ENCODE measurements at regions not wholly inside any gene's neighbourhood (a gene's known extent, or its start where the extent isn't known, plus 50 kb on each side); places are given as distances from the start of the nearest gene placed in this dataset.

DNA sequence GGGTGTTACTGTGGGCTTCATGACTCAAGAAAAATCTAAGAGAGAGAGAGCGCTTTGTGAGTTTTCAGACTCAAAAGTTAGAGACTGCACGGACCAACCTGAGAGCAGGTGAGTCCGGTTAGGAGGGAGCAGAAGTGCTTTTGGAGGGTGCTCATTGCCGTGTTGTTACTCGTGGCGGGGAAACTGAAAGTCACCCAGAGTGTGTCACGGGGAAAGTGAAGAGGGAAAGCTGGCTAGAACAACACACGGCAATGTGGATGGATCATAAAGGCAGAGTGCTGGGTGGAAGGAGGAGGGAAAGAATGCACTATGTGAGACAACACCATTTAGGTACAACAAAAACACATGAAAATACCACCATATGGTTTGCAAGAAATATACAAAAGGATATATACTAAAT is 112.3 kb downstream of the BDH1 start:
- BruUV-seq (replicated peaks), result no TSS peak
- ChIA-PET RAD21 (ENCODE audit: unreplicated experiment) (interaction anchor here (1.4 kb wide), 1 partner anchor 186 kb away, joined by 3 read pairs; no protein-coding TSS in a partner anchor), POLR2A (no interaction called here), CTCF (interaction anchor here (1.7 kb wide), 1 partner anchor 187 kb away, joined by 8 read pairs; no protein-coding TSS in a partner anchor), SMC1A (ENCODE audit: uncharacterized antibody, unreplicated experiment) (interaction anchor here (1.3 kb wide), 1 partner anchor 10 kb away, joined by 4 read pairs; no protein-coding TSS in a partner anchor)
- H3K4me1 ChIP-seq (ENCODE audit: control insufficient read depth, insufficient read depth, low read length), result no peaks in the 10 kb centered on the region
- DNase-seq (ENCODE audit: low read depth, low spot score), result no peak
- H3K27me3 ChIP-seq (replicated peaks in 1 of 2; ENCODE audit: control insufficient read depth in 2 of 2, insufficient read depth in 2 of 2, low read length in 1 of 2), result no peaks in the 10 kb centered on the region
- no peak overlapping the region for H2AFZ ChIP-seq (ENCODE audit: control insufficient read depth, low read depth, low read length)
- no peak for FAIRE-seq
- no peak overlapping the region for H3K4me2 ChIP-seq (ENCODE audit: control insufficient read depth, insufficient read depth)
- ATAC-seq, result no peak
- no peaks in the 10 kb centered on the region for H3K36me3 ChIP-seq (ENCODE audit: control insufficient read depth in 2 of 2, insufficient read depth in 2 of 2, low read length in 1 of 2)
- H3K27ac ChIP-seq (ENCODE audit: control insufficient read depth, insufficient read depth), result no peak overlapping the region
- H3K4me3 ChIP-seq, result no peak overlapping the region
- WGBS (ENCODE audit: insufficient coverage, insufficient replicate concordance, low lambda C conversion rate, missing lambda C conversion rate), result 69% methylated on average over 8 of the region's 8 CpGs
- H4K20me1 ChIP-seq (ENCODE audit: control insufficient read depth, insufficient read depth), result no peaks in the 10 kb centered on the region
- no peak overlapping the region for H3K9ac ChIP-seq (ENCODE audit: control insufficient read depth, insufficient read depth, low read length)
- TF ChIP-seq BRCA1 (IDR thresholded peaks at IDR 0.05; ENCODE audit: low read depth, low read length), result no peak
- TF ChIP-seq, protein P1, sequence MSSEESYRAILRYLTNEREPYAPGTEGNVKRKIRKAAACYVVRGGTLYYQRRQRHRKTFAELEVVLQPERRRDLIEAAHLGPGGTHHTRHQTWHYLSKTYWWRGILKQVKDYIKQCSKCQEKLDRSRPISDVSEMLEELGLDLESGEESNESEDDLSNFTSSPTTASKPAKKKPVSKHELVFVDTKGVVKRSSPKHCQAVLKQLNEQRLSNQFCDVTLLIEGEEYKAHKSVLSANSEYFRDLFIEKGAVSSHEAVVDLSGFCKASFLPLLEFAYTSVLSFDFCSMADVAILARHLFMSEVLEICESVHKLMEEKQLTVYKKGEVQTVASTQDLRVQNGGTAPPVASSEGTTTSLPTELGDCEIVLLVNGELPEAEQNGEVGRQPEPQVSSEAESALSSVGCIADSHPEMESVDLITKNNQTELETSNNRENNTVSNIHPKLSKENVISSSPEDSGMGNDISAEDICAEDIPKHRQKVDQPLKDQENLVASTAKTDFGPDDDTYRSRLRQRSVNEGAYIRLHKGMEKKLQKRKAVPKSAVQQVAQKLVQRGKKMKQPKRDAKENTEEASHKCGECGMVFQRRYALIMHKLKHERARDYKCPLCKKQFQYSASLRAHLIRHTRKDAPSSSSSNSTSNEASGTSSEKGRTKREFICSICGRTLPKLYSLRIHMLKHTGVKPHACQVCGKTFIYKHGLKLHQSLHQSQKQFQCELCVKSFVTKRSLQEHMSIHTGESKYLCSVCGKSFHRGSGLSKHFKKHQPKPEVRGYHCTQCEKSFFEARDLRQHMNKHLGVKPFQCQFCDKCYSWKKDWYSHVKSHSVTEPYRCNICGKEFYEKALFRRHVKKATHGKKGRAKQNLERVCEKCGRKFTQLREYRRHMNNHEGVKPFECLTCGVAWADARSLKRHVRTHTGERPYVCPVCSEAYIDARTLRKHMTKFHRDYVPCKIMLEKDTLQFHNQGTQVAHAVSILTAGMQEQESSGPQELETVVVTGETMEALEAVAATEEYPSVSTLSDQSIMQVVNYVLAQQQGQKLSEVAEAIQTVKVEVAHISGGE (CRISPR knock-in tag; IDR thresholded peaks at IDR 0.05), result no peak
- in situ Hi-C loops (cut with MboI), result no loop called here
- no peaks in the 10 kb centered on the region for H3K9me3 ChIP-seq (replicated peaks; ENCODE audit: control insufficient read depth, insufficient read depth, low read length)
- no peaks in the 10 kb centered on the region for H3K79me2 ChIP-seq (ENCODE audit: control insufficient read depth, insufficient read depth, low read length)
- intact Hi-C loops (cut with micrococcal nuclease; ENCODE audit: unreplicated experiment), result no loop called here

DNA sequence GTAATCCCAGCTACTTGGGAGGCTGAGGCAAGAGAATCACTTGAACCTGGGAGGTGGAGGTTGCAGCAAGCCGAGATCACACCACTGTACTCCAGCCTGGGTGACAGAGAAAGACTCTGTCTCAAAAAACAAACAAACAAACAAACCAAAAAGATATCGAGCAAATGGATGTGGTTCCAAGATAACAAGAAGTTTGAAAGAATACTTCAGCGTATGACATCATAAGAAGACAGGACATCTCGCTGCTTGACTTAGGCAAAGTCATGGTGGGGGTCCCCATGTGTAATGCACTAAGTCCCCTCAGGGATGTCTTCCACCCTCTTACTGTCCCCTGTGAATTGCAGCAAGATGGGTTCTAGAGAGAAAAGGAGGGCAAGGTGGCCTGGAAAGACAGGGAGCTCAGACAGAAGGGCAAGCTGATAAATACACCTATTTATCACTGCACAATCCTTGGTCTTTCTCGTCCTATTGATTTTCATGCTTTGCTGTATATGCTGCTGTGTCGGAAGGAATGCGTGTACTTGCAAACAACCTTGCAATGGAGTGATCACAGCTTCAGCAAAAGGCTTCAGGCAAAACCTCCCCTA is 115.0 kb downstream of the BDH1 start:
- Histone ChIP-seq H3K9me3 (replicated peaks; ENCODE audit: control insufficient read depth, insufficient read depth, low read length) (no peaks in the 10 kb centered on the region), H3K4me2 (ENCODE audit: control insufficient read depth, insufficient read depth) (no peak overlapping the region), H3K27ac (ENCODE audit: control insufficient read depth, insufficient read depth) (no peak overlapping the region), H3K27me3 (replicated peaks in 1 of 2; ENCODE audit: control insufficient read depth in 2 of 2, insufficient read depth in 2 of 2, low read length in 1 of 2) (no peaks in the 10 kb centered on the region), H3K4me3 (no peak overlapping the region), H3K79me2 (ENCODE audit: control insufficient read depth, insufficient read depth, low read length) (no peaks in the 10 kb centered on the region), H2AFZ (ENCODE audit: control insufficient read depth, low read depth, low read length) (no peak overlapping the region), H3K9ac (ENCODE audit: control insufficient read depth, insufficient read depth, low read length) (no peak overlapping the region), H4K20me1 (ENCODE audit: control insufficient read depth, insufficient read depth) (no peaks in the 10 kb centered on the region), H3K4me1 (ENCODE audit: control insufficient read depth, insufficient read depth, low read length) (no peaks in the 10 kb centered on the region), H3K36me3 (ENCODE audit: control insufficient read depth in 2 of 2, insufficient read depth in 2 of 2, low read length in 1 of 2) (no peaks in the 10 kb centered on the region)
- ATAC-seq (no peak), FAIRE-seq (no peak), DNase-seq (ENCODE audit: low read depth, low spot score) (no peak)
- BruUV-seq (replicated peaks), result no TSS peak
- POLR2A ChIA-PET, result no interaction called here
- SMC1A ChIA-PET (ENCODE audit: uncharacterized antibody, unreplicated experiment), result interaction anchor here (1.5 kb wide), 1 partner anchor 147 kb away, joined by 4 read pairs; no protein-coding TSS in a partner anchor
- CTCF ChIA-PET, result interaction anchor here (0.8 kb wide), 1 partner anchor 13 kb away, joined by 4 read pairs; no protein-coding TSS in a partner anchor
- 61% methylated on average over 7 of the region's 7 CpGs for WGBS (ENCODE audit: insufficient coverage, insufficient replicate concordance, low lambda C conversion rate, missing lambda C conversion rate)
- RAD21 ChIA-PET (ENCODE audit: unreplicated experiment), result no interaction called here
- in situ Hi-C loops (cut with MboI), result no loop called here
- intact Hi-C loops (cut with micrococcal nuclease; ENCODE audit: unreplicated experiment), result no loop called here
- no peak for TF ChIP-seq JUND (IDR thresholded peaks at IDR 0.05; ENCODE audit: low read depth, low read length)
- TF ChIP-seq, protein P2, sequence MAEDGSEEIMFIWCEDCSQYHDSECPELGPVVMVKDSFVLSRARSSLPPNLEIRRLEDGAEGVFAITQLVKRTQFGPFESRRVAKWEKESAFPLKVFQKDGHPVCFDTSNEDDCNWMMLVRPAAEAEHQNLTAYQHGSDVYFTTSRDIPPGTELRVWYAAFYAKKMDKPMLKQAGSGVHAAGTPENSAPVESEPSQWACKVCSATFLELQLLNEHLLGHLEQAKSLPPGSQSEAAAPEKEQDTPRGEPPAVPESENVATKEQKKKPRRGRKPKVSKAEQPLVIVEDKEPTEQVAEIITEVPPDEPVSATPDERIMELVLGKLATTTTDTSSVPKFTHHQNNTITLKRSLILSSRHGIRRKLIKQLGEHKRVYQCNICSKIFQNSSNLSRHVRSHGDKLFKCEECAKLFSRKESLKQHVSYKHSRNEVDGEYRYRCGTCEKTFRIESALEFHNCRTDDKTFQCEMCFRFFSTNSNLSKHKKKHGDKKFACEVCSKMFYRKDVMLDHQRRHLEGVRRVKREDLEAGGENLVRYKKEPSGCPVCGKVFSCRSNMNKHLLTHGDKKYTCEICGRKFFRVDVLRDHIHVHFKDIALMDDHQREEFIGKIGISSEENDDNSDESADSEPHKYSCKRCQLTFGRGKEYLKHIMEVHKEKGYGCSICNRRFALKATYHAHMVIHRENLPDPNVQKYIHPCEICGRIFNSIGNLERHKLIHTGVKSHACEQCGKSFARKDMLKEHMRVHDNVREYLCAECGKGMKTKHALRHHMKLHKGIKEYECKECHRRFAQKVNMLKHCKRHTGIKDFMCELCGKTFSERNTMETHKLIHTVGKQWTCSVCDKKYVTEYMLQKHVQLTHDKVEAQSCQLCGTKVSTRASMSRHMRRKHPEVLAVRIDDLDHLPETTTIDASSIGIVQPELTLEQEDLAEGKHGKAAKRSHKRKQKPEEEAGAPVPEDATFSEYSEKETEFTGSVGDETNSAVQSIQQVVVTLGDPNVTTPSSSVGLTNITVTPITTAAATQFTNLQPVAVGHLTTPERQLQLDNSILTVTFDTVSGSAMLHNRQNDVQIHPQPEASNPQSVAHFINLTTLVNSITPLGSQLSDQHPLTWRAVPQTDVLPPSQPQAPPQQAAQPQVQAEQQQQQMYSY (CRISPR knock-in tag; IDR thresholded peaks at IDR 0.05), result no peak
- no peak for TF ChIP-seq SREBF1 (IDR thresholded peaks at IDR 0.05; ENCODE audit: low read length)
- TF ChIP-seq BCL11A (IDR thresholded peaks at IDR 0.05; ENCODE audit: low read depth, low read length), result no peak
- TF ChIP-seq FOXK2 (IDR thresholded peaks at IDR 0.05), result no peak
- no peak for TF ChIP-seq ZNF207 (IDR thresholded peaks at IDR 0.05; ENCODE audit: borderline replicate concordance)
- TF ChIP-seq ESRRA (IDR thresholded peaks at IDR 0.05; ENCODE audit: low read length), result no peak
- TF ChIP-seq KAT2A (conservative IDR thresholded peaks at IDR 0.05; ENCODE audit: control insufficient read depth, low read depth, low read length), result no peak

Measured in GM12878 (cell line).